NCI-H82 (cell line): ENCODE measurements at regions not wholly inside any gene's neighbourhood (a gene's known extent, or its start where the extent isn't known, plus 50 kb on each side); places are given as distances from the start of the nearest gene placed in this dataset.

ENCODE experiments used
- DNase-seq: peaks from one replicate; lab custom pipeline; 2025; lab: John Stamatoyannopoulos, UW

DNA sequence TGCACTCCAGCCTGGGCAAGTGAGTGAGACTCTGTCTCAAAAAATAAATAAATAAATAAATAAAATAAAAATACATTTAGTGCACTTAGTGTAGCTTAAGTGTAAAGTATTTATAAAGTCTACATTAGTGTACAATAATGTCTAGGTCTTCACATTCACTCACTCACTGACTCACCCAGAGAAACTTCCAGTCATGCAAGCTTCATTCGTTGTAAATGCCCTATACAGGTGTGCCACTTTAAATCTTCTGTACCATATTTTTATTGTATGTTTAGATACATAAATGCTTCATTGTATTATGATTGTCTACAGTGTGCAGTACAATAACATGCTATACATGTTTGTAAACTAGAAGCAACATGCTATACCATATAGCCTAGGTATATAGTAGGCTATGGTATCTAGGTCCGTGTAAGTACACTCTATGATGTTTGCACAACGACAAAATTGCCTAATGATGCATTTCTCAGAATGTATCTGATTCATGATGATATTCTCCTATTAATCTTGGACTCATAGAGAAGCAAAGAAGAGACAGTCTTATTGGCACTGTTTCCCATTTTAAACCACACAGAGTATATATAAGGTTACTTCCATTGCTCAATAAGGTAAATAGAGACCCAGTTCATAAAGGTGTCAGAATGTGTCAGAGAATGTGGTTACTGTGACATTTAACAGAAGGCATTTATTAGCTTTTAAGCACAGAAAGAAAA, 1314.9 kb downstream of the CDH11 start:
- DNase-seq: no peak

DNA sequence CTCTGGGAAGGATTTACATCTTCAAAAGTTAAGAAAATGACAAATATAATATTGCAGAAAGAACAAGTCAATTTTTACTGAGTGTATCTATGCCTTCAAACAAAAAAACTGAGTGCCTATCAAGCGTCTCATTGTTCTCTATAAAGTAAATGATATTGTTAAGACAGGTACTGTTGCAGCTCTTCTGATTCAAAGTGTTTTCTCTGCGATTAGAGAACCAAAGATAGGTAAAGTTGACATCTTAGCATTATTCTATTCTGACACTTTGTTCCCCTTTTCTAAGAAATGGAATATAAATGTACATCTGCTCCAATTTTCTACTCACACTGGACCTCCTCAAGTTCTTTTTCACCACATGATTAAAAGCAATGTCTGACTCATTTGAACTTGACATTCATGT, 1317.7 kb downstream of the CDH11 start:
- DNase-seq: no peak

DNA sequence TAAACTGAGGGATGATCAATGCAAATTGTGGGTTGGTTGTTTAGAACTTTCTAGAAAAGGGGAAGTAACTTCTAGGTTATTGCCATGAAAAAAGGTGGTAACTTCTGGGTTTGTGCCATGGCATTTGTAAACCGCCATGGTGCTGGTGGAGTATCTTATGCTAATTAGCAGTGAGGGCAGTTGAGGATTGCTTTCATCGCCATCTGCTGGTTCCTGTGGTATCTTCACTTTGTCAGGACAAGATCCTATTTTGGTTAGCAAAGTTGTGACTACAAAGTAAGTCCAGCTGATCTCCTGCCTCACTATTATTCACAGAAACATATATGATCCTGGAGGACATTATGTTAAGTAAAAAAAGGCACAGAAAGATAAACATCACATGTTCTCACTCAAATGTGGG, 1332.3 kb downstream of the CDH11 start:
- peak; percentile 1 for DNase-seq

DNA sequence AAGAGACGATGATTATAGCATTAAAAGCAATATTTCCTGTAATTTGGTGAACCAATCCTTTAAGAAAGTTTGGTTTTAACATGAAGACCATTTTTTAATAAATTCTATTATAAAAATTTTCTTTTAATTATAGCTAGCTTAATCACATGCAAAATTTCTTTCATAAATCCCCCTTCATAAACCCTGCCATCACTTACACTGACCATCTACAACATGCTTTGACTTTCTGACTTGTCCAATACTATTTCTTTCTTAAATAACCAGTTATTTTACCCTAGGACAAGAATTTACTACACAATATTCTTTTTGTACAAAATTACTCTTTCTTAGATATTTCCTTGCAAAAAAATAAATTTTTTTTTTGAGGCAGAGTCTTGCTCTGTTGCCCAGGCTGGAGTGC, 1334.8 kb downstream of the CDH11 start:
- DNase-seq: peak; percentile 2

DNA sequence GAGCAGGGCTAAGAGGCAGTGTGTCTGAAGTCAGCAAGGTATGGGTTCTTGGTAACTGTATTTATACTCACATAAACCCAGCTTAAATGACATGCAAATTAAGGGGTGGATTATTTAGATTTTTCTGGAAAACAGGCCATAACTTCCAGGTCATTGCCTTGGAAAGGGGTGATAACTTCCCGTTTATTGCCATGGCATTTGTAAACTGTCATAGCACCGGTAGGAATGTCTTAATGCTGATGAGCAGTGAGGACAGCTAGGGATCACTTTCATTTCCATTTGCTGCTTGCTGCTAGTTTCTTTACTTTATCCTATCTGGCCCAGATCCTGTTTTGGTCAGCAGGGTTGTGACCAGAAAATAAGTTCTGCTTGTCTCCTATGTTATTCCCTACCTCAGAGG, 1336.7 kb downstream of the CDH11 start:
- DNase-seq: no peak

DNA sequence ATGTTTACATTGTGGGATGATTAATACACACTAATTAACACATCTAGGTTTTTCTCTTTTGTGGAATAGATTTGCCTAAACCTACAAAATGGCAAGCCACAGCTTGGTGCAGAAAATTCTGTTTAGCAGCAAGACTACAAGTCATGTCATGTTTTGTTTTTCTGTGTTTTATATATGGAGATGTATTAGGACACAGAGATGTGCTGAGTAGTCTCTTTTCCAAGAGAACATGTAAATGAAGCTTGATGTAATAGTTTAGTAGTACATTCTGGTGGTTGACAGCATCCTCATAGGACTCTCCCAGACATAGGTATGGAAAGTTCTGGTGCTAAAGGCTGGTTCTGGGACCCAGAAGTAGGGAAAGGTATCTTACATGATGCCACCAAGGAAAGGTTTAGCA, 1345.4 kb downstream of the CDH11 start:
- DNase-seq: no peak

DNA sequence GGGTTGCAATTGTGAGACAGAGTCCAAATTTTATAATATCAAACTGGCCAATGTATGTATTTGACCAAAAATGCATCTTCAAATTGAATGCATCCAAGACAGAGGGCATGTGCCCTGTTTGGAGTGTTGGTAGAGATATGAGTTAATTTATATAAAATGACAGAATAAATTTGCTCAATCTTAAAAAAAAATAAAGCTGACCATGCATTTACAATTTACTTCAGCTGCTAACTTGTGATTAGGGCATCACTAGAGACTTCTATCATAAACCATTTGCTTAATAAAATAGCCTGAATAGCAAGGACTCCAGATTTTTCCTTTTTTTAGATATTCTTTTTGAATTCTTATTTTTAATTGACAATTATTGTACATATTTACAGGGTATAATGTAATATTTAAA, 1345.8 kb downstream of the CDH11 start:
- DNase-seq: no peak

DNA sequence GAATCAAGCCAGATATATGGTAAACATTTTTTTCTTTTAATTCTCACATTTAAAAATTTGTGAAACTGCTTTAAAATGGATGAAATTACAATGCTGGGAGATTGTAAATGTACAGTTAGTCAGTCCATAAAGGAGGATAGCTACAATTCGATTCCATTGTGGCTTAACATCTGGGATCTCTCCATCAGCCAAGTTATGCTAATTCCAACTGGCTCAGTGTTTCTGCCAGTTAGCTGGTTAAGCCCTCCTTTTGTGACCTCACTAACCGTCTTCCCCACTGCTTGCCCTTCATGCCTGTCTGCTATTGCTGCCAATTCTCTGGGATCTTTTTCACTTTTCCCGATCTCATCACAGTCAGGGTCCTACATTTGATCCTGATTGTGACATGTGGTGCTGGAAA, 1347.6 kb downstream of the CDH11 start:
- DNase-seq: peak; percentile 0

DNA sequence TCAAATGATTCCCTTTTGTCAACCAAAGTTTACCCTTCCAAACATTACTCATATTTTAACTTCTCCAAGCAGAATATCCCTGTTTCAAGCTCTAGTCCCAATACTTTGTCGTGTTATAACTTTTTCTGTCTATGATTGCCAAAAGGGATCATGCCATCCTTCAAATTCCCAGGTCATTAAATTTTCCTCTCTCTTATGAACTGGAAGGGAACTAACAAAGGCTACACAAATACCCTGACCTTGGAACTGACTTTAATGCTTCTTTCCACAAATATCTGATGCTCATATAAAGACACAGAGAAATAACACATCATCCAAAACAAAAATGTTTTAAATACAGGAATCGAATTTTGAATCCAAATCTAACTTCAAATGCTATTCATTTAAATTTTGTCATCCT, 1352.7 kb downstream of the CDH11 start:
- no peak for DNase-seq

DNA sequence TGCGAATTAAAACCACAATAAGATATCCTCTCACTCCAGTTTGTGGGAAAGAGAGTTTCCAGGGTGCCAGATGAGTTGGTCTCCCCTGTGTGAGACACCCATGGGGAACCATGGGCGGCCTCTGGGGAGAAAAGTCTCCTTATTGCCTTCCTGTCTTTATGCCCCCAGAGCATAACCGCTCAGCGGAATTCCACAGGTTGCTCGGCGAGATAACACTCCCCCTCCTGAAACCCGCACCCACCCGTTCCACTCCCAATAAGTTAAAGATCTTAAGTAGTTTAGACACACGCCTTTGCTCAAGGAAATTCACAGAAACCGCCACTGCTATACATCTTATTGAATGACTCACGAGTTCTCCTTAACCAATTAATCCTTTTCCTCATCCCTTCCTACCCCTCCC, 1361.6 kb downstream of the CDH11 start:
- DNase-seq: peak; percentile 21

DNA sequence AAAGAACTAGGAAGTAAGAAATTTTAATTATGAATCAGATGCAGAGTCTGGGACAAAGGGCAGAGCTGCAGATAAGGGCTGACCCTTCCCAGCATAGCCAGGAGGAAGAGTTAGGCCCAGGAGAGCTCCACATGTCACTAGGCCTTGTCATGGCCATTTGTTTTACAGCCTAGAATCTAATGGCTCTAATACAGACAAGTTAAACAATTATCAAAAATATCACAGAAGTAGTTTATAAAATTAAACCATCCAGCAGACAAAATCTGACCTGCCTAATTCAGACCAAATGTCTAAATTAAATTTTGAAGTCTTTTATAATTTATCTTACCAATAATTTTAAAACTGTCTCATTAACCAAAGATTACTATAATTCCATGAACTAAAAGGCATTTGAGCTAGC, 1369.5 kb downstream of the CDH11 start:
- DNase-seq: no peak

DNA sequence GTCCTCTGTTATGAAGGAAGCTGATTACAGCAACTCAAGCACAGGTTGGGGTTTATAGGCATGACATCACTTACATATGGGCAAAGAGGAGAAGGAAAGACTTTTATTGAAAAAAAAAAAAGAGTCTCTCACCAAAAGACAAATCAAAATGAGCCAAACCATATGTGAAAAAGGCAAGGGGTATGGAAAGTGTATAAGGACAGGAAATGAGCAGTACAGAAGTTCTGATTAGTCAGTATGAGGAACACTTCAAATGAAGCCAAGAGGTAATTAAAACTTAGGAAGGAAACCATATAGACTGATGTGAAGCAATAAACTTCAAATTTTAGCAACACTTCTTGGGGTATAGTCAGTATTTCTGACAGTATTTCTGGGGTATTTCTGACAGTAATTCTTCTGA, 1372.6 kb downstream of the CDH11 start:
- no peak for DNase-seq

DNA sequence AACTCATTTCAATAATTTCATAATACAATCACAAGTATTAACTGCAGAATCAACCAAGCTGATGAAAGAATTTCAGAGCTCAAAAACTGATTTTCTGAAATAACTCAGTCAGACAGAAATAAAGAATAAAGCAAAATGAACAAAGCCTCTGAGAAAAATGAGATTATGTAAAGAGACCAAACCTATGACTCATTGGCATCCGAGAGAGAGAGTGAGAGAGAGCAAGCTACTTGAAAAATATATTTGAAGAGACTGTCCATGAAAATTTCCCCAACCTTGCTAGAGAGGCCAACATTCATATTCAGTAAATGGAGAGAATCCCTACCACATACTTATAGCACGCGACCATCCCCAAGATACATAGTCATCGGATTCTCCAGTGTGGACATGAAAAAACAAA, 1376.4 kb downstream of the CDH11 start:
- no peak for DNase-seq

DNA sequence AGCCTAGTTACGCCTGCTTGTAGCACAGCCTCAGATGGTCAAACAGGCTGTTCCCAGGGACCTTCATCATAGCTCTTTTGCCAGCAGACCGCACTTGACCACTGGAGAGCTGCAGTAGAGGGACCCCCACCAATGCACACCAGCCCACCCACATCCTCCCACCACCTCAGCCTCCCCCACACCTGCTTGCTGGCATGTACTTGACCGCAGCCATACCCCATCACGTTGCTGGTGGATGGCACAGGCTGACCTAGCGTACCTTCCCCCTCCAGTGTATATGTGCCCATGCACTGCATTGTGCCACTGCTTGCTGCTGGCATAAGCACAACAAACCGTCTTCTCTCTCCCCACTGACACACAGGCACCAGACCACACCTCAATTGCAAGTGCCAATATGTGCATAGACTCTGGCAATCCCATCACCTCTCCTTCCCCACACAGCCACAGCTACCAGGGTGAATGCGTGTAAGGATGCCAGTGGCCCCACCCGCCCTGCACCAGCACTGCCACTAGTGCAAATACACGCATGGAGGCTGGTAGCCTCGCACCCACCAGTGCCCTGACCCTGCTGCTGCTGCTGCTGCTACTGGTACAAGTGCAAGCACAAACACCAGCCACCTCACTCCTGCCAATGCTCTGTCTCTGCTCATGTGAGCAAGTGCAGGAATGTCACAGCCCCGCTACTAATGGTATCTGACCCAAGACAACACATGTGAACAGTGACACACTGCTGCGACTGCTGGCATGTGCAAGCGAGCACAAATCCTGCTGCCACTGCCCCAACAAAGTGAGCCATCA, 1377.6 kb downstream of the CDH11 start:
- DNase-seq: no peak

DNA sequence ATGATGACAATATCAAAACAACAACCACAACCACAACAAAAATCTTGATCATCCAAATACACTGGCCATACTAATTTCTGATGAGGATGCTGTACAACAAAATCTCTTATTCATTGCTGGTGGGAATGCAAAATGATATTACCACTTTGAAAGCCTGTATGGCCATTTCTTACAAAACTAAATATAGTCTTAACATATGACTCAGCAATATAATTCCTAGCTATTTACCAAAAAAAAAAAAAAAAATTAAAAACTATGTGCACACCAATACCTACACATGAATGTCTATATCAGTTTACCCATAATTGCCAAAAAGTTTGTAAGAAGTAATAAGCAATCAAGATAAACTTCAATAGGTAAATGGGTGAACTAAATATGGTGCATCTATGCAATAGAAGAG, 1379.7 kb downstream of the CDH11 start:
- no peak for DNase-seq

DNA sequence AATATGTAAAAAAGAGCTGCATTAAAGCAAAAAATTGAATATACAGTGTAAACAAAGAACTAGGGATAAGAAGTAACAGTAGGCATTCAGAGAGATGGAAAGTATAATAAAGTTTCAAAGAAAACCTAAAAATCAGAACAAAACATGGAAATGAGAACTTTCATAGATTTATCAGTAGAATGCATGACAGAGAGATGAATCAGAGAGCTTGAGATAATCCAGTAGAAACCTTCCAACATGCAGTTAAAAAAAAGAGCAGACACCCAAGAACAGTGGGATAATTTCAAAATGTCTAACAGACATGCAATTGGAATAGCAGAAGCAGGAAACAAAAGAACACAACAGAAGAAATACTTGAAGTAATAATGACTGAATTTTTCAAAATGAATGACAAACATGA, 1384.2 kb downstream of the CDH11 start:
- DNase-seq: no peak

DNA sequence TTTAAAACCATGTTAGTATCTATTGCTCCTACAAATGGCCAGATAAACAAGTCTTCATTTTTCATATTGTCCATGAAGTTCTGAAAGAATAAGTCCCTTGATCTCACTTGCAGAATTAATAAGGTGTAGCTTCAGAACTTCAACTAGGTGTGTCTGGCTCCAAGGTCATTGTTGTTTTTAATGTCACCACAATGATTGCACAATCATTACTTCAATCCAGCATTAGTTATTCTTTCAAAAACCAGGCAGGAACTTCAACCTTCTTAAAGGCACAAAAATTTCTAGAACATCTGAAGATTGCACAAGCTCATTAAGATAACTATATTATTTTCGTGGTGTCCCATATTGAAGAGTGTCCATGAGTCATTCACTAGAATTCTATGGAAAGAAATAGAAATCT, 1386.4 kb downstream of the CDH11 start:
- no peak for DNase-seq

DNA sequence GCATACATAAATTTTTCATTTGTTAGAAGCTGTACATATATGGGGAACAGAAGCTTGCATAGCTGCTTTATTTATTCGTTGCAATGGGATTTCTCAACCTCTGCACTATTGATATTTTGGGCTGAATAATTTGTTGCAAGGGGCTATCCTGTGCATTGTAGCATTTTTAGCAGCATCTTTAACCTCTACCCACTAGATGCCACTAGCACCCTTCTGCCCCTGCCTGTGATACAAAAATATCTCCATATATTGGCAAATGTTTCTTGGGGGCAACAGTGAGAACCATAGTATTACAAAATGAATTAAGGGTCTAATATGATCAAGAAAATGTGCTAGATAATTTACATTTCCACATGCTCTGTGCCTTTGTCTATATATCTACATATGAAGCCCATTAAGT, 1401.0 kb downstream of the CDH11 start:
- DNase-seq: no peak

DNA sequence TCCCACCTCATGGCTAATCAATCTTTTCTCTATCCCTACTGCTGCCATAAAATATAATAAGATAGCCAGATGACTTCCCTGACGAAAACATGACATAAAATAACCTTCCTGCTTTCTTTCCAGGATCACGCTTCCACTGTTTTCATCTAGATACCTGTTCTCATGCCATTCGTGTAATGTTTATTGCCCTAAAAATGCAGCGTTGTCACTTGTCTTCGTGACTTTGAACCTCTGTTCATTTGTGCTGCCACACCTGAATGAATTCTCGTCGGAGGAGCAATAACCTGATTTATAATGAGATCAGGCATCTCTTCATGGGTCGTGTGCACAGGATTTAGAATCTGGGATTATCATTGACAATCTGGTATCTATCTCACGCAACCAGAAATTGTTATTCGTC, 1401.9 kb downstream of the CDH11 start:
- DNase-seq: no peak

DNA sequence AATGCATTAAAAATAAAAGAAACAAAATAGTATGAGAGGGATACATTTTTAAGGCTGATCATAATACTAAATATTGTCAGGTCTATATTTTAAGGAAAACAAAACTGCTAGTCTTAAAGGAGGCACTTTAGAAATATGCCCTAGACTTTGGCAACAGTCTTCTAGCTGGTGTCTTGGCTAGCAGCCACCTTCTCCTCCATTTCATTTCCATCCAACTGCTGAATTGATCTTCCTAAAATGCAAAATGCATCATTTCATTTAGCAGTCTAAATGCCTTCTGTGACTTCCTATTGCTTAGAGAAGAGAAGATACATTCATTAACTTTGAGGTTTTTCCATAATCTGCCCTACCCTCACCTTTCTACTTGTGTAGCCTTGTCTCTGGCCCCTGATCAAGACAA, 1404.1 kb downstream of the CDH11 start:
- no peak for DNase-seq

DNA sequence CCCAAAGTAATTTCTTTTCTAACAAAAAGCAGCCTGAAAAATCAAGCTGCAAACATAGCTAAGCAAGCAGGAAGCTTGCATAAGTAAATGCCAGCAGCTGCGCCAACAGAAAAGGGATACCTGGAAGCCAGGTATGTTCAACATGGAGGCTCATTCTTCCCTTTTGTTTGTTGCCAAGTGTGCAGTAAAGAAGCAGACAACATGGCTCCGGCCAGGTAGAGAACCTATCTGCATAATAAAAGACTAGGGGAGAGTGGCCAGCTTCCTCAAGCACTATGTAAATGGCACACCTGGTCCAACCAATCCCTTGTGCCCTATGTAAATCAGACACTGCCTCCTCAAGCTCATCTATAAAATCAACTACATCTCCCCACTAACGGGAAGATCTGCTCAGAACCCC, 1407.0 kb downstream of the CDH11 start:
- DNase-seq: no peak

DNA sequence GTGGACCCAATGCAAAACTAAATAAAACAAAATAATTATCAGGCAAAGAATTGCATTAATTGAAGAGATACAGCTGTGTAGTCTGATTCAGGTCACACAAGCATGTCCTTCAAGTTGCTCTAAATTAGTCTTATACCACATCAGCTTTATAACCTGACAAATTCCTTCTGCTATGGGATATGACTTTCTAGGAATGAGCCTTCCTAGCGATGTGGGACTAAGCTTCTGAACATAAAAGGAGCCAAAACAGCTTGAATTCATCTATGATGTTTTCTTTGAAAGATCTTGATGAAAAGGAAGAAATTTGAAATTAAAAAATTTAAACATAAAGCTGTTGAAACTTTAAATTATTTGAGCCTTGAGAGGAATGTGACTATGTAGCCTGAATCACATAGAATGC, 1409.1 kb downstream of the CDH11 start:
- DNase-seq: no peak

DNA sequence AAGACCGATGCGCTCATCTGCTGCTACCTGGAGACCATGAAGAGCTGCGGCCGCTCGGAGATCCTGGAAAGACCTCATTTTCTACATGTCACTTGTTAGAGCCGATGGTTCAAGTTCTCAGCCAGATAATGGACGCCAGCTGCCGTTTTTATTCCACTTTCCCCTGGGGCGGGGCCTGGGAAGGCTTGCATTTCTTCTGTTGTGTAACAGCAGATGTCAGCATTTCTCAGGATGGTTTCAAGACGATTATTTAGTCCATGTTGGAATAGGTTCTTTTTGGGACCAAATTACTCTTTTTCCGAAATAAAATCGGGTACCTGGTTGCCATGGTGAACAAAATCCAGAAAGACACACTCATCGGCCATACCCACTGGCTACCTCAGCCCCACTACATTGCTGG, 1418.3 kb downstream of the CDH11 start:
- no peak for DNase-seq
